Tibial nerve (tissue), 4 donors: ENCODE measurements at regions not wholly inside any gene's neighbourhood (a gene's known extent, or its start where the extent isn't known, plus 50 kb on each side); places are given as distances from the start of the nearest gene placed in this dataset.
"Not testable (repeated sequence)": the region's sequence is repeated elsewhere in the genome, so short reads cannot be mapped to it uniquely, and the experiment has no call there.

Source experiments
- DNase-seq, 2 donors: peaks; one replicate each; pipeline ENCODE4 v3.0.0-alpha.2; 2019; ENCODE audit warnings: low spot score in 2 of 2
- H3K27ac ChIP-seq, 4 donors: fragments of 200-600 bp; sonication (generic) in 3 of 4; one replicate each; pipeline ENCODE4 v1.5.1; 2017 to 2019; ENCODE audit warnings: mild to moderate bottlenecking in 1 of 4
- H3K27me3 ChIP-seq, 2 donors: fragments of 200-600 bp; sonication (generic) in 1 of 2; one replicate each; pipeline versions ENCODE4 v1.5.1 to v1.6.0; 2017 to 2019
- H3K36me3 ChIP-seq, 3 donors: fragments of 200-600 bp; sonication (generic); one replicate each; pipeline ENCODE4 v1.5.1; 2018 to 2019
- H3K4me1 ChIP-seq, 4 donors: fragments of 200-600 bp; sonication (generic) in 3 of 4; one replicate each; pipeline ENCODE4 v1.5.1; 2017 to 2019
- H3K4me3 ChIP-seq, 4 donors: fragments of 200-600 bp; sonication (generic) in 3 of 4; one replicate each; pipeline ENCODE4 v1.5.1; 2017 to 2019; ENCODE audit warnings: mild to moderate bottlenecking in 1 of 4, moderate library complexity in 1 of 4
- H3K9me3 ChIP-seq, 4 donors: fragments of 200-600 bp; sonication (generic) in 3 of 4; one replicate each; pipeline ENCODE4 v1.5.1; 2017 to 2019
- EP300 ChIP-seq, 2 donors: sonication (generic); formaldehyde crosslinking; IDR thresholded peaks; one replicate each; pipeline ENCODE4 v1.6.1; 2017; ENCODE audit warnings: antibody characterized with exemption in 2 of 2, mild to moderate bottlenecking in 1 of 2
- POLR2A ChIP-seq, 2 donors: fragments of 450-650 bp; IDR thresholded peaks; one replicate each; pipeline ENCODE4 v1.6.1; 2017; ENCODE audit warnings: antibody characterized with exemption in 2 of 2, mild to moderate bottlenecking in 2 of 2, moderate library complexity in 2 of 2
- WGBS, 2 donors: methylation state at CpG; one replicate each; pipeline ENCODE4 v1.1.5; 2018; 5-methylcytosine and 5-hydroxymethylcytosine counted together
- TF ChIP-seq, protein P1 (sequence below), 5 experiments: fragments of 200-600 bp in 3 of 5; fragments of 450-650 bp in 2 of 5; sonication (generic) in 3 of 5; IDR thresholded peaks; one replicate each; pipeline ENCODE4 v1.5.1; 2016 to 2019; ENCODE audit warnings: antibody characterized with exemption in 5 of 5, mild to moderate bottlenecking in 3 of 5, moderate library complexity in 2 of 5

DNA sequence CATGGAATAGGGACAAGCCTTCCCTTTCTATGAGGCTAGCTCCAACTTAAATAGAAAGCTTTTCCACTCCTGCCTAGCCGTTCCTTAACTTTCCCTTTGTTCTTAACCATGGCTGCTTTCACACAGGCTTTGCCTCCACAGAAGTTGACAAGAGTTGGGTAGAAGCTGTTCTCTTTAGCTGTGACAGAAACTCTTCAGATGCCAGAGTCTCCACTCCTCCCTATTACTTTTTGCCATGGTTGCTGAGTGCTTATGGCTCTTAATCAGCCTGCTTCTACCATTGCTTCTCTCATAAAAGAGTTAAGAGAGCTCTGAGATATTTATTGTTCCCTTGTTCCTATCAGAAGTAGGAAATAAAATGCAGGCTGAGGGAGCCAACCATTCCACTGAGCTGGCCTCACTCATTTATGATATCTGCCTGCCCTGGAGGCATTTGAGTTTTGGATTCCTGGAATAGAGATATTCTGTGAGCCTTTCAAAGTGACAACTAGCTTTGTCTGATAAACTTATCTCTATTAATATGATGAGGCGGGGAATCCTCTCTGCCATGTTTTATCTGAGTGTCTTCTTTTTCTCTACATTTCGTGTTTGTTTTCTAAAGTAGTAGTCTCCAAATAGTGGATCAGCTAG, 162.6 kb downstream of the DMAC1 start:
- no peaks in the 10 kb centered on the region for H3K27me3 ChIP-seq
- H3K4me3 ChIP-seq: no peak overlapping the region
- peaks cover 0 to 16% (median 0%) of the 10 kb centered on the region in 4 donors for H3K4me1 ChIP-seq
- TF ChIP-seq, protein P1, sequence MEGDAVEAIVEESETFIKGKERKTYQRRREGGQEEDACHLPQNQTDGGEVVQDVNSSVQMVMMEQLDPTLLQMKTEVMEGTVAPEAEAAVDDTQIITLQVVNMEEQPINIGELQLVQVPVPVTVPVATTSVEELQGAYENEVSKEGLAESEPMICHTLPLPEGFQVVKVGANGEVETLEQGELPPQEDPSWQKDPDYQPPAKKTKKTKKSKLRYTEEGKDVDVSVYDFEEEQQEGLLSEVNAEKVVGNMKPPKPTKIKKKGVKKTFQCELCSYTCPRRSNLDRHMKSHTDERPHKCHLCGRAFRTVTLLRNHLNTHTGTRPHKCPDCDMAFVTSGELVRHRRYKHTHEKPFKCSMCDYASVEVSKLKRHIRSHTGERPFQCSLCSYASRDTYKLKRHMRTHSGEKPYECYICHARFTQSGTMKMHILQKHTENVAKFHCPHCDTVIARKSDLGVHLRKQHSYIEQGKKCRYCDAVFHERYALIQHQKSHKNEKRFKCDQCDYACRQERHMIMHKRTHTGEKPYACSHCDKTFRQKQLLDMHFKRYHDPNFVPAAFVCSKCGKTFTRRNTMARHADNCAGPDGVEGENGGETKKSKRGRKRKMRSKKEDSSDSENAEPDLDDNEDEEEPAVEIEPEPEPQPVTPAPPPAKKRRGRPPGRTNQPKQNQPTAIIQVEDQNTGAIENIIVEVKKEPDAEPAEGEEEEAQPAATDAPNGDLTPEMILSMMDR (IDR thresholded peaks at IDR 0.05): no peak
- TF ChIP-seq POLR2A (IDR thresholded peaks at IDR 0.05) (no peak), EP300 (IDR thresholded peaks at IDR 0.05) (no peak)
- no peaks in the 10 kb centered on the region for H3K36me3 ChIP-seq
- H3K27ac ChIP-seq: no peak overlapping the region
- 71 to 72% methylated on average over 3 of the region's 3 CpGs for WGBS, 2 donors
- no peaks in the 10 kb centered on the region for H3K9me3 ChIP-seq
- no peak for DNase-seq

DNA sequence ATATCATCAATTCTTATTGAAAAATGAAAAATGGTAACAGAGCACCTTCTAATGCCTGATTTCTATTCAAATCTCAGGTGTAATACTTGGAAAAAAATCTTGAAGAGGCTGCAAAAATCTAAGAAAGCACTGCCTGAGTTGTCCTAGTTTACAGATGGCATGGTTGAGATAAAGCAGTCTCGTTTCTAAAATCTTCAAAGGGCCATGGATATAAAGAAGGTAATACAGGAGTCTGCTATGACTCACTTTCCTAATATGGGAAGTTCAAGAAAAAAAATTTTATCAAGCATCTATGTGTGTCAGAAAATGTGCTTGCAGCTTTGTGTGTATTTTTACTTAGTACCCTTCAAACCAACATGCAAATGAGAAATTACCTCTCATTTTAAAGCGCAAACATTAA, 163.3 kb downstream of the DMAC1 start:
- H3K27me3 ChIP-seq: no peaks in the 10 kb centered on the region
- DNase-seq: no peak
- H3K36me3 ChIP-seq: no peaks in the 10 kb centered on the region
- H3K4me3 ChIP-seq: no peak overlapping the region
- TF ChIP-seq, protein P1 (IDR thresholded peaks at IDR 0.05): no peak
- no peak for TF ChIP-seq POLR2A (IDR thresholded peaks at IDR 0.05)
- no peak for TF ChIP-seq EP300 (IDR thresholded peaks at IDR 0.05)
- peaks cover 0 to 2% (median 0%) of the 10 kb centered on the region in 4 donors for H3K9me3 ChIP-seq
- WGBS, 2 donors: 72 to 79% methylated on average over 2 of the region's 2 CpGs
- no peak overlapping the region for H3K27ac ChIP-seq
- peaks cover 0 to 16% (median 0%) of the 10 kb centered on the region in 4 donors for H3K4me1 ChIP-seq

DNA sequence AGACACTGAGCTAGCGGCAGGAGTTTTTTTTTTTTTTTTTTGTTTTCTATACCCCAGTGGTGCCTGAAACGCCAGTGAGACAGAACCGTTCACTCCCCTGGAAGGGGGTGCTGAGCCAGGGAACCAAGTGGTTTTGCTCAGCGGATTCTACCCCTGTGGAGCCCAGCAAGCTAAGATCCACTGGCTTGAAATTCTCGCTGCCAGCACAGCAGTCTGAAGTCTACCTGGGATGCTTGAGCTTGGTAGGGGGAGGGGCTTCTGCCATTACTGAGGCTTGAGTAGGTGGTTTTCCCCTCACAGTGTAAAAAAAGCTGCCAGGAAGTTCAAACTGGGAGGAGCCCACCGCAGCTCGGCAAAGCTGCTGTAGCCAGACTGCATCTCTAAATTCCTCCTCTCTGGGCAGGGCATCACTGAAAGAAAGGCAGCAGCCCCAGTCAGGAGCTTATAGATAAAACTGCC, 173.0 kb downstream of the DMAC1 start:
- H3K36me3 ChIP-seq, H3K27me3 ChIP-seq, H3K27ac ChIP-seq, H3K4me1 ChIP-seq, DNase-seq, H3K4me3 ChIP-seq: not testable (repeated sequence)
- WGBS, 2 donors: 44 to 61% methylated on average over 7 of the region's 7 CpGs
- peaks cover 0 to 12% (median 0%) of the 10 kb centered on the region in 4 donors for H3K9me3 ChIP-seq

DNA sequence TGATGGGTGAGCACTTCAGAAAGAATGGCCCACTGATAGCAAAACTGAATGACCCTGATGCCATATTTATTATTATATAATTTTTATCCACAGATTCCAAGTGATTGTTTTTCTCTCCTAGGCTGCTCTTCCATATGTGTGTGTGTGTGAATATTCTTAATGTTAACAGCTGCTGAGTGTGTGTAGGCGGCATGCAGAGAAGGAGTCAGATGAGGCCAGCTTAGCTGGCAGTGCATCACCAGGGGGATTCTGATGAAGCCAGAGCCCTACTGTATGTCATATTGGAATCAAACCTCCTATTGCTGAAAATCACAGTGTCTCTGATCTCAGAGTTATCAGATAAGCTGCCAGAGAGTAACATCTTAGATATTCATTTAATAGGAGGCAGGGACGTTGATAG, 177.1 kb downstream of the DMAC1 start:
- WGBS, 2 donors: 64 to 67% methylated on average over 2 of the region's 2 CpGs
- no peaks in the 10 kb centered on the region for H3K27me3 ChIP-seq
- no peaks in the 10 kb centered on the region for H3K4me1 ChIP-seq
- H3K9me3 ChIP-seq: no peaks in the 10 kb centered on the region
- DNase-seq: no peak
- no peak overlapping the region for H3K4me3 ChIP-seq
- TF ChIP-seq EP300 (IDR thresholded peaks at IDR 0.05) (no peak), POLR2A (IDR thresholded peaks at IDR 0.05) (no peak)
- TF ChIP-seq, protein P1 (IDR thresholded peaks at IDR 0.05): no peak
- no peaks in the 10 kb centered on the region for H3K36me3 ChIP-seq
- H3K27ac ChIP-seq: no peak overlapping the region

DNA sequence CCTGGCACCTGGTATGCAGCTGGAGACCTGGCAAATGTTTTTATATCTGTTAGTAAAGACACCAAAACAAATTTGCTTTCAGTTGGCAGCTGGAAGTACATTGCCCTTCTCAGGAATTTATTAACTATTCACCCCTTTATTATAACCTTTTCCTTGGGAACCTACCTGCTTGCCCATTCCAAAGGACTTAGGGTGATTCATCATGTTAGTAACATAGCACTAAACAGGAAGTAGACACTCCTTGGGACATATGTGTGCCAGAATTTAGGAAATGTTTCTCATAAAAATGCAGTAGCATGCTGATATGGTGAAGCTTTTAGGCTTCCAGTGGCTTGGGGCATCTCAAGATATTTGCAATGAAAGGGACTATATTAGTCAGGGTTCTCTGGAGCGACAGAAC, 184.2 kb downstream of the DMAC1 start:
- H3K4me3 ChIP-seq: no peak overlapping the region
- H3K27ac ChIP-seq: no peak overlapping the region
- TF ChIP-seq EP300 (IDR thresholded peaks at IDR 0.05) (no peak), POLR2A (IDR thresholded peaks at IDR 0.05) (no peak)
- TF ChIP-seq, protein P1 (IDR thresholded peaks at IDR 0.05): no peak
- H3K4me1 ChIP-seq: no peaks in the 10 kb centered on the region
- WGBS, 2 donors: 92 to 100% methylated on average over 1 of the region's 1 CpG
- DNase-seq: no peak
- H3K9me3 ChIP-seq: no peaks in the 10 kb centered on the region
- no peaks in the 10 kb centered on the region for H3K36me3 ChIP-seq
- H3K27me3 ChIP-seq: no peaks in the 10 kb centered on the region
